ENCODE measurements at regions not wholly inside any gene's neighbourhood (a gene's known extent, or its start where the extent isn't known, plus 50 kb on each side); places are given as distances from the start of the nearest gene placed in this dataset.

DNA sequence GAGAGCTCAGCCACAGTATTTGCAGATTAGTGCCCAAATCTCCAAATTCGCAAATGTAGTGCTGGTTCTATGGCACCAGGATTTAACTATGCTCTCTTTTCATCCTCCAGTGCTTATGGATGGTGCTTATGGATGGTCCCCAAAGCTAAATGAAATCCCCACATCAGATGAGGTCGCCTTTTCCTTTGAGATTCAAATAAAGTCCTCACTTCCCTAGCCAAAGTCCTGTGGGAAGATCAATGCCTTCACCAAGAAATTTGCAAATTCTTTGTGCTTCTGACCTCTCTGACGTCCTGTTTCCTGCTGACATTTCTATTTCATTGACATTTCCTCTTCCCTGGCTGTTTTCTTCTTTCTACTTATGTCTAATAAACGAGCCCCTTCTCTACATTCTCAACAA, 1077.0 kb upstream of the C9orf72 start:
- TF ChIP-seq CTCF (conservative IDR thresholded peaks at IDR 0.05; ENCODE audit: low read depth, low read length) (no peak), POLR2A (IDR thresholded peaks at IDR 0.05; ENCODE audit: low read depth, low read length) (no peak), FOS (IDR thresholded peaks at IDR 0.05; ENCODE audit: low read depth, low read length) (no peak), MAZ (IDR thresholded peaks at IDR 0.05; ENCODE audit: borderline replicate concordance, low read depth, low read length) (no peak), CEBPB (IDR thresholded peaks at IDR 0.05; ENCODE audit: low read depth, low read length) (no peak), MXI1 (IDR thresholded peaks at IDR 0.05; ENCODE audit: borderline replicate concordance, low read depth, low read length) (no peak), RAD21 (IDR thresholded peaks at IDR 0.05; ENCODE audit: low read length) (no peak), CHD1 (IDR thresholded peaks at IDR 0.05; ENCODE audit: low read depth, low read length) (no peak), RFX5 (IDR thresholded peaks at IDR 0.05; ENCODE audit: low read depth, low read length) (no peak), SMC3 (IDR thresholded peaks at IDR 0.05; ENCODE audit: low read depth, low read length) (no peak)
